ENCODE measurements at regions not wholly inside any gene's neighbourhood (a gene's known extent, or its start where the extent isn't known, plus 50 kb on each side); places are given as distances from the start of the nearest gene placed in this dataset.

GRCh38 chrX:98067611-98068010 is 1183.9 kb downstream of the RPA4 start:
- no peak overlapping the region for H2BK120ac ChIP-seq (ENCODE audit: low read depth, low read length)
- no peak overlapping the region for H2BK15ac ChIP-seq (ENCODE audit: low read depth, low read length)
- no peak for TF ChIP-seq RFX5 (IDR thresholded peaks at IDR 0.05; ENCODE audit: low read depth, low read length)
- peak; percentile 54; the same call in 1 of the 2 replicates for TF ChIP-seq CEBPB (IDR thresholded peaks at IDR 0.05; ENCODE audit: low read depth, low read length)
- peak; percentile 42 for ATAC-seq (ENCODE audit: low read depth)
- no CpG with 5 or more reads among the region's 3 CpGs for WGBS, 2 experiments (ENCODE audit: extremely low coverage in 2 of 2, insufficient read length in 1 of 2)
- no peak overlapping the region for H4K91ac ChIP-seq (ENCODE audit: insufficient read depth, low read depth, low read length)
- H4K8ac ChIP-seq (ENCODE audit: low read depth in 2 of 2, low read length in 2 of 2): no peak overlapping the region
- CTCF ChIA-PET: no interaction called here
- BruUV-seq (replicated peaks): no TSS peak
- no peak overlapping the region for H2AFZ ChIP-seq (replicated peaks; ENCODE audit: low read length, poor library complexity)
- H3K23ac ChIP-seq (ENCODE audit: low read depth, low read length): no peak overlapping the region
- DNase-seq: peak; percentile 36
- no peaks in the 10 kb centered on the region for H3K9me3 ChIP-seq (ENCODE audit: control insufficient read depth, insufficient read depth, low read length)
- in situ Hi-C loops (cut with MboI; ENCODE audit: low sequenced_read_pairs) (no loop called here), intact Hi-C loops (cut with micrococcal nuclease) (no loop called here), dilution Hi-C loops (cut with HindIII; ENCODE audit: low sequenced_read_pairs, unreplicated experiment) (no loop called here)
- H3K4me3 ChIP-seq (ENCODE audit: insufficient read depth, low read depth, low read length): no peak overlapping the region
- H3K56ac ChIP-seq (ENCODE audit: extremely low read depth, insufficient read depth, low read length): no peak overlapping the region
- H4K20me1 ChIP-seq (ENCODE audit: insufficient read depth, low read length): no peaks in the 10 kb centered on the region
- H2BK5ac ChIP-seq (ENCODE audit: low read depth, low read length, poor library complexity, severe bottlenecking): no peak overlapping the region
- H3K27me3 ChIP-seq (ENCODE audit: control insufficient read depth, insufficient read depth, low read length): no peaks in the 10 kb centered on the region
- H4K5ac ChIP-seq (ENCODE audit: low read depth, low read length): no peak overlapping the region
- no peak overlapping the region for H2BK20ac ChIP-seq (ENCODE audit: low read depth, low read length)
- H3K18ac ChIP-seq (ENCODE audit: low read depth, low read length): no peak overlapping the region
- no peak overlapping the region for H3K4ac ChIP-seq (ENCODE audit: low read depth, low read length)
- no peaks in the 10 kb centered on the region for H3K36me3 ChIP-seq (ENCODE audit: control insufficient read depth, insufficient read depth, low read length)
- no peak overlapping the region for H3K14ac ChIP-seq (replicated peaks; ENCODE audit: low read depth, low read length)
- no peak overlapping the region for H3K4me2 ChIP-seq (ENCODE audit: low read depth, low read length)
- no peak overlapping the region for H2AK9ac ChIP-seq (replicated peaks; ENCODE audit: low read depth, low read length, poor library complexity)
- no peaks in the 10 kb centered on the region for H3K4me1 ChIP-seq (ENCODE audit: control insufficient read depth, insufficient read depth, low read length)
- H3K9me1 ChIP-seq (ENCODE audit: insufficient read depth, low read length): no peaks in the 10 kb centered on the region
- no peak overlapping the region for H2AK5ac ChIP-seq (ENCODE audit: low read depth, low read length)
- no peaks in the 10 kb centered on the region for H3K79me1 ChIP-seq (ENCODE audit: low read depth in 1 of 2, low read length in 2 of 2)
- H3K9ac ChIP-seq (ENCODE audit: low read depth, low read length): no peak overlapping the region
- no peak overlapping the region for H3K27ac ChIP-seq (ENCODE audit: insufficient read depth, low read length)
- POLR2A ChIA-PET (ENCODE audit: unreplicated experiment): no interaction called here
